K562 (cell line): ENCODE measurements at regions not wholly inside any gene's neighbourhood (a gene's known extent, or its start where the extent isn't known, plus 50 kb on each side); places are given as distances from the start of the nearest gene placed in this dataset.

Source experiments
- ATAC-seq: fragments of 200-7000 bp; cut with Tn5 transposase; 3 replicates; pipeline ENCODE4 v1.9.1; 2020; ENCODE audit warnings: moderate library complexity
- BruUV-seq: library from RNA; stranded (reverse); fragments of 400-500 nt; replicated peaks from 2 replicates; lab custom pipeline; 2021; lab: Mats Ljungman, UMichigan
- CTCF ChIA-PET: fragments of 300-600 bp; formaldehyde crosslinking; extraction: SDS; loops from one replicate; lab custom pipeline; 2021; ENCODE audit warnings: low intra/inter-chr PET ratio; lab: Yijun Ruan, JAX
- POLR2A ChIA-PET: fragments of 300-600, 350-650 bp; sonication (Branson Sonifier 250); formaldehyde crosslinking; extraction: SDS; loops from one replicate; lab custom pipeline; 2021; ENCODE audit warnings: antibody characterized with exemption, inconsistent platforms; lab: Yijun Ruan, JAX
- DNase-seq, 4 experiments: peaks; one replicate each; pipeline versions ENCODE4 v3.0.0 to v3.0.0-alpha.2; 2011 to 2018; ENCODE audit warnings: low spot score in 3 of 4, mixed read lengths in 3 of 4; ENCODE audit errors: extremely low read depth in 1 of 4
- FAIRE-seq: peaks from 2 replicates; lab custom pipeline; 2011; peaks lifted over from hg19 to GRCh38; lab: Jason Lieb, UNC
- H2AFZ ChIP-seq: 2 replicates; pipeline ENCODE4 v1.6.0; 2011; ENCODE audit warnings: low read depth, low read length, control low read depth, inconsistent platforms
- H3K27ac ChIP-seq: fragments of 200-600 bp; 3 replicates; pipeline ENCODE4 v1.8.0; 2011; ENCODE audit warnings: low read depth, mild to moderate bottlenecking, control low read depth, inconsistent platforms, low read length, moderate library complexity, mixed read lengths; ENCODE audit errors: extremely low read depth
- H3K27me3 ChIP-seq, 2 experiments: fragments of 300-600 bp in 1 of 2; 2 replicates in 1 of 2; 3 replicates in 1 of 2; pipeline versions ENCODE4 v1.6.0 to v1.8.0; 2011; ENCODE audit warnings: inconsistent platforms in 2 of 2, low read length in 2 of 2, mild to moderate bottlenecking in 1 of 2, mixed read lengths in 1 of 2, moderate library complexity in 1 of 2; ENCODE audit not compliant: control insufficient read depth in 2 of 2, insufficient read depth in 2 of 2
- H3K36me3 ChIP-seq: fragments of 300-600 bp; 3 replicates; pipeline ENCODE4 v1.8.0; 2011; ENCODE audit warnings: mild to moderate bottlenecking, low read length, inconsistent platforms; ENCODE audit not compliant: control insufficient read depth, insufficient read depth
- H3K4me1 ChIP-seq, 2 experiments: fragments of 200-600 bp in 1 of 2; replicated peaks in 1 of 2; 2 replicates in 1 of 2; 3 replicates in 1 of 2; pipeline versions ENCODE4 v1.5.1 to v1.8.0; 2011; ENCODE audit warnings: inconsistent platforms in 2 of 2, low read length in 2 of 2, mild to moderate bottlenecking in 1 of 2, mixed read lengths in 1 of 2, moderate library complexity in 1 of 2; ENCODE audit not compliant: control insufficient read depth in 2 of 2, insufficient read depth in 2 of 2
- H3K4me2 ChIP-seq: 2 replicates; pipeline ENCODE4 v1.6.1; 2011; ENCODE audit warnings: low read length, control low read depth, inconsistent platforms, mixed read lengths; ENCODE audit not compliant: insufficient read depth
- H3K4me3 ChIP-seq: fragments of 200-600 bp; sonication (generic), shearing (Covaris generic); 2 replicates; pipeline ENCODE4 v1.5.1; 2016; ENCODE audit warnings: control low read depth, inconsistent platforms
- H3K79me2 ChIP-seq: fragments of 200-600 bp; 3 replicates; pipeline ENCODE4 v1.8.0; 2011; ENCODE audit warnings: low read length, inconsistent platforms; ENCODE audit not compliant: control insufficient read depth, insufficient read depth
- H3K9ac ChIP-seq, 2 experiments: 2 replicates each; pipeline versions ENCODE4 v1.6.0 to v1.6.1; 2011; ENCODE audit warnings: low read depth in 2 of 2, low read length in 2 of 2, control low read depth in 1 of 2, inconsistent platforms in 1 of 2, mild to moderate bottlenecking in 1 of 2, mixed read lengths in 1 of 2; ENCODE audit not compliant: insufficient read depth in 1 of 2
- H3K9me1 ChIP-seq: one replicate; pipeline ENCODE4 v1.6.0; 2011; ENCODE audit warnings: inconsistent platforms, mild to moderate bottlenecking, low read length, moderate library complexity; ENCODE audit not compliant: control insufficient read depth, insufficient read depth
- H3K9me3 ChIP-seq: replicated peaks from 2 replicates; pipeline ENCODE4 v1.5.1; 2011; ENCODE audit warnings: low read depth, low read length, inconsistent platforms; ENCODE audit not compliant: control insufficient read depth, insufficient read depth
- H4K20me1 ChIP-seq: replicated peaks from 2 replicates; pipeline ENCODE4 v1.6.1; 2011; ENCODE audit warnings: low read length, inconsistent platforms, mixed read lengths; ENCODE audit not compliant: control insufficient read depth, insufficient read depth
- CBX1 ChIP-seq: sonication (generic); IDR thresholded peaks from 2 replicates; pipeline ENCODE4 v1.6.1; 2016; ENCODE audit warnings: antibody characterized with exemption, low read depth, mild to moderate bottlenecking
- ETS2 ChIP-seq: IDR thresholded peaks from 2 replicates; pipeline ENCODE4 v1.6.1; 2016; ENCODE audit warnings: borderline replicate concordance, missing genetic modification characterization, mild to moderate bottlenecking, moderate library complexity, missing compliant biosample characterization; ENCODE audit not compliant: poor library complexity, severe bottlenecking
- FOXJ3 ChIP-seq: sonication (generic); formaldehyde crosslinking; IDR thresholded peaks from 2 replicates; pipeline ENCODE4 v1.4.0; 2020; ENCODE audit warnings: mild to moderate bottlenecking, missing genetic modification reagents
- HOXB6 ChIP-seq: fragments of 250-450 bp; sonication (Bioruptor Pico); IDR thresholded peaks from 2 replicates; pipeline ENCODE4 v1.5.1; 2022; ENCODE audit warnings: mild to moderate bottlenecking, borderline replicate concordance
- KAT7 ChIP-seq: sonication (generic); formaldehyde crosslinking; IDR thresholded peaks from 2 replicates; pipeline ENCODE4 v1.8.0; 2022; ENCODE audit warnings: missing genetic modification reagents, mild to moderate bottlenecking, borderline replicate concordance
- KLF16 ChIP-seq: IDR thresholded peaks from 2 replicates; pipeline ENCODE4 v1.6.1; 2016; ENCODE audit warnings: antibody characterized with exemption
- LARP7 ChIP-seq: fragments of 450-650 bp; IDR thresholded peaks from 2 replicates; pipeline ENCODE4 v1.6.1; 2016
- MBD2 ChIP-seq: sonication (generic); IDR thresholded peaks from 2 replicates; pipeline ENCODE4 v1.6.1; 2016; ENCODE audit warnings: low read depth, borderline replicate concordance
- MED1 ChIP-seq: sonication (generic); formaldehyde crosslinking; IDR thresholded peaks from 2 replicates; pipeline ENCODE4 v1.8.1; 2023; ENCODE audit warnings: missing genetic modification reagents, borderline replicate concordance
- MIER1 ChIP-seq: fragments of 450-650 bp; IDR thresholded peaks from 2 replicates; pipeline ENCODE4 v1.6.1; 2016; ENCODE audit warnings: antibody characterized with exemption, mild to moderate bottlenecking, low read depth
- MTA2 ChIP-seq: fragments of 450-650 bp; IDR thresholded peaks from 2 replicates; pipeline ENCODE4 v1.6.1; 2016; ENCODE audit warnings: low read depth
- NCOA2 ChIP-seq, 2 experiments: fragments of 450-650 bp; IDR thresholded peaks; 2 replicates each; pipeline ENCODE4 v1.6.1; 2018; ENCODE audit warnings: mild to moderate bottlenecking in 2 of 2, moderate library complexity in 1 of 2; ENCODE audit not compliant: partially characterized antibody in 2 of 2
- NCOA6 ChIP-seq: fragments of 450-650 bp; IDR thresholded peaks from 2 replicates; pipeline ENCODE4 v1.6.1; 2017; ENCODE audit warnings: mild to moderate bottlenecking
- NELFE ChIP-seq: IDR thresholded peaks from 2 replicates; pipeline ENCODE4 v1.6.1; 2011; ENCODE audit warnings: mild to moderate bottlenecking; ENCODE audit not compliant: insufficient read depth, insufficient read length
- NR0B1 ChIP-seq: fragments of 450-650 bp; IDR thresholded peaks from one replicate; pipeline ENCODE4 v1.6.1; 2018; ENCODE audit warnings: mild to moderate bottlenecking, moderate library complexity; ENCODE audit not compliant: partially characterized antibody
- ZC3H4 ChIP-seq: sonication (generic); formaldehyde crosslinking; IDR thresholded peaks from 2 replicates; pipeline ENCODE4 v1.9.0; 2021; ENCODE audit warnings: missing genetic modification reagents, borderline replicate concordance
- WGBS: fragments of 100-300 bp; shearing (Covaris generic); methylation state at CpG from one replicate; pipeline ENCODE4 v1.1.6; 2016; ENCODE audit warnings: low coverage, mixed read lengths; ENCODE audit not compliant: insufficient coverage; ENCODE audit errors: missing lambda C conversion rate; 5-methylcytosine and 5-hydroxymethylcytosine counted together
- in situ Hi-C: fragments of 300-500 bp; cut with MboI; formaldehyde crosslinking; loops from 4 replicates; pipeline ENCODE4 v1.15.0; 2018; ENCODE audit warnings: inconsistent platforms, mixed read lengths
- intact Hi-C: fragments of 100-400 bp; cut with micrococcal nuclease; formaldehyde crosslinking; loops from 2 replicates; pipeline ENCODE4 v1.14.2; 2022
- TF ChIP-seq, protein P1 (sequence below), 2 experiments: IDR thresholded peaks; 2 replicates each; pipeline ENCODE4 v1.6.1; 2011; ENCODE audit warnings: borderline replicate concordance in 1 of 2, control low read depth in 1 of 2, low read depth in 1 of 2, low read length in 1 of 2, mild to moderate bottlenecking in 1 of 2, mixed read lengths in 1 of 2, moderate library complexity in 1 of 2; ENCODE audit not compliant: insufficient read depth in 1 of 2, insufficient read length in 1 of 2, poor library complexity in 1 of 2, severe bottlenecking in 1 of 2; ENCODE audit errors: extremely low read depth in 1 of 2
- TF ChIP-seq, protein P2 (sequence below): fragments of 450-650 bp; IDR thresholded peaks from 2 replicates; pipeline ENCODE4 v1.6.1; 2017; ENCODE audit warnings: antibody characterized with exemption

GRCh38 chr19:33926306-33926705 lies 129.6 kb downstream of the KCTD15 start:
- no peak overlapping the region for H3K27ac ChIP-seq
- H3K9me3 ChIP-seq: no peaks in the 10 kb centered on the region
- 0% methylated on average over 3 of the region's 3 CpGs for WGBS
- ATAC-seq (no peak), FAIRE-seq (no peak), DNase-seq (no peak)
- no peak overlapping the region for H2AFZ ChIP-seq
- TF ChIP-seq CBX1: no peak
- TF ChIP-seq KLF16: no peak
- TF ChIP-seq, protein P1, sequence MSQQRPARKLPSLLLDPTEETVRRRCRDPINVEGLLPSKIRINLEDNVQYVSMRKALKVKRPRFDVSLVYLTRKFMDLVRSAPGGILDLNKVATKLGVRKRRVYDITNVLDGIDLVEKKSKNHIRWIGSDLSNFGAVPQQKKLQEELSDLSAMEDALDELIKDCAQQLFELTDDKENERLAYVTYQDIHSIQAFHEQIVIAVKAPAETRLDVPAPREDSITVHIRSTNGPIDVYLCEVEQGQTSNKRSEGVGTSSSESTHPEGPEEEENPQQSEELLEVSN (IDR thresholded peaks at IDR 0.05; ENCODE audit: borderline replicate concordance in 1 of 2, extremely low read depth in 1 of 2, insufficient read depth in 1 of 2, insufficient read length in 1 of 2, low read depth in 1 of 2, low read length in 1 of 2, poor library complexity in 1 of 2, severe bottlenecking in 1 of 2): no peak
- TF ChIP-seq ZC3H4 (CRISPR knock-in tag): no peak
- no peak for TF ChIP-seq KAT7 (CRISPR knock-in tag)
- no peak for TF ChIP-seq NELFE
- no peak for TF ChIP-seq NR0B1
- TF ChIP-seq HOXB6: no peak
- TF ChIP-seq MTA2: no peak
- TF ChIP-seq, protein P2, sequence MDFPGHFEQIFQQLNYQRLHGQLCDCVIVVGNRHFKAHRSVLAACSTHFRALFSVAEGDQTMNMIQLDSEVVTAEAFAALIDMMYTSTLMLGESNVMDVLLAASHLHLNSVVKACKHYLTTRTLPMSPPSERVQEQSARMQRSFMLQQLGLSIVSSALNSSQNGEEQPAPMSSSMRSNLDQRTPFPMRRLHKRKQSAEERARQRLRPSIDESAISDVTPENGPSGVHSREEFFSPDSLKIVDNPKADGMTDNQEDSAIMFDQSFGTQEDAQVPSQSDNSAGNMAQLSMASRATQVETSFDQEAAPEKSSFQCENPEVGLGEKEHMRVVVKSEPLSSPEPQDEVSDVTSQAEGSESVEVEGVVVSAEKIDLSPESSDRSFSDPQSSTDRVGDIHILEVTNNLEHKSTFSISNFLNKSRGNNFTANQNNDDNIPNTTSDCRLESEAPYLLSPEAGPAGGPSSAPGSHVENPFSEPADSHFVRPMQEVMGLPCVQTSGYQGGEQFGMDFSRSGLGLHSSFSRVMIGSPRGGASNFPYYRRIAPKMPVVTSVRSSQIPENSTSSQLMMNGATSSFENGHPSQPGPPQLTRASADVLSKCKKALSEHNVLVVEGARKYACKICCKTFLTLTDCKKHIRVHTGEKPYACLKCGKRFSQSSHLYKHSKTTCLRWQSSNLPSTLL: no peak
- TF ChIP-seq MBD2: no peak
- TF ChIP-seq NCOA2 (IDR thresholded peaks at IDR 0.05; ENCODE audit: partially characterized antibody in 2 of 2): no peak
- no peak for TF ChIP-seq ETS2 (tag)
- no peak for TF ChIP-seq LARP7
- no peak for TF ChIP-seq FOXJ3
- no peak for TF ChIP-seq MIER1
- TF ChIP-seq NCOA6: no peak
- TF ChIP-seq MED1 (CRISPR knock-in tag): no peak
- POLR2A ChIA-PET: no interaction called here
- H3K4me1 ChIP-seq: no peaks in the 10 kb centered on the region
- H4K20me1 ChIP-seq: no peaks in the 10 kb centered on the region
- no peaks in the 10 kb centered on the region; a peak in 1 of 5 replicates for H3K27me3 ChIP-seq
- no peaks in the 10 kb centered on the region for H3K79me2 ChIP-seq
- no TSS peak for BruUV-seq
- intact Hi-C loops (no loop called here), in situ Hi-C loops (no loop called here)
- H3K9ac ChIP-seq: no peak overlapping the region
- no peak overlapping the region for H3K4me2 ChIP-seq
- CTCF ChIA-PET: no interaction called here
- no peaks in the 10 kb centered on the region for H3K9me1 ChIP-seq
- no peak overlapping the region for H3K4me3 ChIP-seq
- no peaks in the 10 kb centered on the region for H3K36me3 ChIP-seq
